ENCODE measurements at regions not wholly inside any gene's neighbourhood (a gene's known extent, or its start where the extent isn't known, plus 50 kb on each side); places are given as distances from the start of the nearest gene placed in this dataset.

DNA sequence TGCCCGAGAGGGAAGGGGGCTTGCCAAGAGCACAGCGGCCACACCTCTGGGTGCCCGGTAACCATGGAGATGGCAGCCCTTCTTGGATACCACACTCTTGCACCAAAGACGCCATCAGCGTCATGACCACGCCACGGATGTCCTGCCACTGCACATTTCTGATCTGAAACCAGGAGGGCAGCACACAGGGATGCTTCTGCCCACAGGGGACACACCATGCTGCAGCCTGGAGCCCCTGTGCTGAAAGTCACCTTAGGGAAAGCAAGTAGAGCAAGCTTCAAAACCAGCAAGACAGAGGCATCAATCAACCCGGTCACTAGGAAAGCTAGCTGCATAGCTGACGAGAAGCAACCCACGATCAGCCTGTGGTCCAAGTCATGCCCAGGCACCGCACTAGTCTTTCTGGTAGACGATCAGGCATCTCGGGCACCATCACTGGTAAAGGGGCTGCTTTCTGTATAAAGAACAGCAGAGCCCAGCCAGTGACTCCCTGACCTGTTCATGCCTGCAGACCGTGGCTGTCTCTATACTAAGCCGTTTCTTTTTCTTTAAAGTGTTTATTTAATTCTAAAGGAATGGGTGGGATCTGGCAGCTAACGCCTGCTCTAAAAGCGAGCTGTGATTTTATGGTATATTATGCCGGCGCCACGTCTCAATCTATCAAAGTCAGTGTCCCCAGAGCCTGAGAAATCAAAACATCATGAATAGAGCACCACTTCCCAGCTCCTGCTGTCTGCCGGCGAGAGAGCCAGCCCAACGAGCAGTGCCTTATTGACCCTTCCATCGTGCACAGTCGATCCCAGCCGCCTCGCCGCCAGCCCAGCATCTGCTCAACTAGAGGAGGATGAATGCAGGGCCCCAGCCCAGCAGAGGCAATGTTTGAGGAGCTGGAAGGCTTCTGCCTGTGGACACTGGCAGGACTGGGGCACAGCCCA is 244.7 kb downstream of the RBFOX3 start:
- no peak for DNase-seq (ENCODE audit: low read depth, low spot score)
- TF ChIP-seq, protein P1, sequence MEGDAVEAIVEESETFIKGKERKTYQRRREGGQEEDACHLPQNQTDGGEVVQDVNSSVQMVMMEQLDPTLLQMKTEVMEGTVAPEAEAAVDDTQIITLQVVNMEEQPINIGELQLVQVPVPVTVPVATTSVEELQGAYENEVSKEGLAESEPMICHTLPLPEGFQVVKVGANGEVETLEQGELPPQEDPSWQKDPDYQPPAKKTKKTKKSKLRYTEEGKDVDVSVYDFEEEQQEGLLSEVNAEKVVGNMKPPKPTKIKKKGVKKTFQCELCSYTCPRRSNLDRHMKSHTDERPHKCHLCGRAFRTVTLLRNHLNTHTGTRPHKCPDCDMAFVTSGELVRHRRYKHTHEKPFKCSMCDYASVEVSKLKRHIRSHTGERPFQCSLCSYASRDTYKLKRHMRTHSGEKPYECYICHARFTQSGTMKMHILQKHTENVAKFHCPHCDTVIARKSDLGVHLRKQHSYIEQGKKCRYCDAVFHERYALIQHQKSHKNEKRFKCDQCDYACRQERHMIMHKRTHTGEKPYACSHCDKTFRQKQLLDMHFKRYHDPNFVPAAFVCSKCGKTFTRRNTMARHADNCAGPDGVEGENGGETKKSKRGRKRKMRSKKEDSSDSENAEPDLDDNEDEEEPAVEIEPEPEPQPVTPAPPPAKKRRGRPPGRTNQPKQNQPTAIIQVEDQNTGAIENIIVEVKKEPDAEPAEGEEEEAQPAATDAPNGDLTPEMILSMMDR (IDR thresholded peaks at IDR 0.05; ENCODE audit: low read depth, low read length) = no peak
- in situ Hi-C loops (cut with HindIII; ENCODE audit: low sequenced_read_pairs) = no loop called here

DNA sequence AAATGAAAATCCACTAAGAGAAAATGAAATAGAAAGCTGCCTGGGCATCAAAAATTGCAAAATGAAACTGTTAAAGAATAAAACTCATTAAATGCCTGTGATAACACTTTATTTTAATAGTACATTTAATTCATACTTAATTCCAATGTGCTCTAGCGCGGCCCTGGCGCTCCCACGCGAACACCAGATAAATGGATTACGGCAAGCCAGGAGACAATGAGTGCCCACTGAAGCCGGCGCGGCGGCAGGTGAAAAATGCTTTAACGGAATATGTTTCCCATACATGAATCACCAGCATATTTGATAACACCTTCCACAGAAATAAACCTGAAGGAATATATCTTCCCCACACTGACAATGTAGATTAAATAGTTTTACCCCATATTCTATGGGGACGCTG is 245.5 kb downstream of the RBFOX3 start:
- in situ Hi-C loops (cut with HindIII; ENCODE audit: low sequenced_read_pairs) = no loop called here
- DNase-seq (ENCODE audit: low read depth, low spot score) = no peak
- no peak overlapping the region for H3K4me3 ChIP-seq (ENCODE audit: low read depth, low read length)
- TF ChIP-seq, protein P1 (IDR thresholded peaks at IDR 0.05; ENCODE audit: low read depth, low read length) = no peak

More for the DNA sequence above, 244.7 kb downstream of the RBFOX3 start:
- no peak overlapping the region for H3K4me3 ChIP-seq (ENCODE audit: low read depth, low read length)

DNA sequence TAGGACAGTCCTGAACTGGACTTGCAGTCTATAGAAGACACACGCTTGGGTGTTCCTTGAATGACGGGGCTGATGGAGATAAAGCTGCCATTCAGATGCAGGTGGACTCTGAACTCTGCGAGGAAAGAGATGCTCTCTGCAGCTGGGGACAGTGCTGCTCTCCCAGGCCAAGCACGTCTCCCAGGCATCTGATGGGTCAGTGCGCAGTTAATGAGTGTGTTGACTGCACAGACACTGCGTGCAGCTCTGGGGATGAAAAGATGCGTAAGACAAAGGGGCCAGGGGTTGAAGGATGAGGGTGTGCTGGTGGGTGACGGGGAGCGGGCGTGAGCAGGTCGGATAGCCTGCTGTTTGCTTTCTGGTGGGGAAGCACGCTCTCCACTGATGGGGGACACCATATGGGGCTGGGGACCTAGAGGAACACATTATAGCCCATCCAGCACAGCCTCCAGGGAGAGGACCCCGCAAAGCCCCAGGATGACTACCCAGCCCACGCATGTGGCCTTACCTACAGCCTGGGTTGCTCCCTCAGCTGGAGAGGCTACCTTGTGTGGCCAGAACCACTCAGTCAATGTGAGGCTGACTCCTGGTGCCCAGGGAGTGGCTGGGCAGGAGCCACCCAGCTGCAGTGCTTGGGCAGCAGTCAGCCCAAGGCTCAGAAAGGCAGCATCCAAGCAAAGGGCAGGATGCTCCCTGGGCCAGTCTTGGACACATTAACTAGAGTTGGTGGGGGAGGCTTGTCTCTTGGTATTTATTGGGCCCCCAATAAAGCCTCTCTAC is 246.3 kb downstream of the RBFOX3 start:
- in situ Hi-C loops (cut with HindIII; ENCODE audit: low sequenced_read_pairs) = no loop called here
- TF ChIP-seq, protein P1 (IDR thresholded peaks at IDR 0.05; ENCODE audit: low read depth, low read length) = no peak
- DNase-seq (ENCODE audit: low read depth, low spot score) = no peak

DNA sequence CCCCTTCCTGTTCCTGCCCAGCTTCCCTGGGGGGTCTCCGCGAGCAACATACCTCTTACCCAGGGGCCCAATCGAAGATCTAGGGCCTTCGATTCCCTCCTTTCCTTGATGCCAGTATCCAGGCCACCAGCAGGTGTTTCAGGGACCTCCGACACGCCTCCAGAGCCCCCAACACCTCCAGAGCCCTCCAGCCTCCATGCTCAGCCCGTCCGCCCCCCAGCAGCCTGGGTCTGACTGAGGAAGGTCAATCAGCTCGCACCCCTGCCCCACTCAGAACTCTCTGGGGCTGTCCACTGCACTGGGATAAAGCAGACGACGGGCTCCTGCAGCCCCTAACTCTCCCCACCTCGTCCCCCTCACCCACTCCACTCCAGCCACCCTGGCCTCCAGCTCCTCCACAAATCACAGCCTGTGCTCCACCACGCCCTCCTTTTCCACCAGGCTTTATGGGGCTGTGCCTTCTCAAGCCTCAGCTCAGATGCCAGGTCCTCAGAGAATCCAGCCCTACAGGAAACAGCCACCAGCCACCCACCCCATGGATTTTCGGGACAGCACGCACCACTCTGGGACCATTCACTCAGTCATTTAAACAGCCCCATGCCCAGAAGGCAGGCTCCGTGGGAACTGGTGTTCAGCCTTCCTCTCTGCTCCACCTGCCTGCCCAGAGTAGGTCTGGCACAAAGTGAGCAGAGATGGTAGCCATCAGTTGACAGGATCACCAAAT is 247.1 kb downstream of the RBFOX3 start:
- in situ Hi-C loops (cut with HindIII; ENCODE audit: low sequenced_read_pairs) = no loop called here
- no peak overlapping the region for H3K4me3 ChIP-seq (ENCODE audit: low read depth, low read length)
- no peak for DNase-seq (ENCODE audit: low read depth, low spot score)
- TF ChIP-seq, protein P1 (IDR thresholded peaks at IDR 0.05; ENCODE audit: low read depth, low read length) = no peak

More for the DNA sequence above, 246.3 kb downstream of the RBFOX3 start:
- H3K4me3 ChIP-seq (ENCODE audit: low read depth, low read length) = no peak overlapping the region

DNA sequence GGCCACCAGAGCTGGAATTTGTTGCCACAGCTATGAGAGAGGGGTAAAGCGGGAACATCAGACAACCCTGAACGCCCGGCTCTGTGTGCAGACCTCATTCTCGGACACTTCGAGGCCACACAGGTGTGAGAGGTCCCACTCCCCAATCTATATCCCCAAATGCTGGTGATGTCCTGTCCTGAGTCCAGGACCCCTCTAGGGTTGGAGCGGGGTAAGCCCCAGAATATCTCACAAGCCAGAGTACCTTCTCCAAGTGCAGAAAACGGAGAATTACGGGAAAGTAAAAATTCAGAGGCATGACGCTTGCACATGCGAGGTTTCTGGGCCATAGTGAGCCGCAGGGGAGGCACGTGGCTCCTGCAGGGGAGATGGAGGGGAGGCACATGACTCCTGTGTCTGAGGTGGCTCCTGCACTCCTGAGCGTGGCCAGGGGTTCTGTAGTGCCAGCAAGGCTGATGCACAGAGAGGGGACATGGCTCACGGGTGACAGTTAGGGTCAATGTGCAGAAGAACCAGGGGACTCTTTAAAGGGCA is 248.0 kb downstream of the RBFOX3 start:
- no peak for DNase-seq (ENCODE audit: low read depth, low spot score)
- TF ChIP-seq, protein P1 (IDR thresholded peaks at IDR 0.05; ENCODE audit: low read depth, low read length) = no peak
- in situ Hi-C loops (cut with HindIII; ENCODE audit: low sequenced_read_pairs) = no loop called here
- no peak overlapping the region for H3K4me3 ChIP-seq (ENCODE audit: low read depth, low read length)
